CD14-positive monocyte (primary cell): ENCODE measurements at regions not wholly inside any gene's neighbourhood (a gene's known extent, or its start where the extent isn't known, plus 50 kb on each side); places are given as distances from the start of the nearest gene placed in this dataset.

ENCODE experiments used
- DNase-seq, 3 donors: peaks; one replicate each; pipeline ENCODE4 v3.0.0-alpha.2; 2011 to 2022
- H2AFZ ChIP-seq: 2 replicates; pipeline ENCODE4 v1.6.0; 2012; ENCODE audit warnings: mild to moderate bottlenecking, low read depth, low read length, inconsistent platforms; ENCODE audit not compliant: insufficient read depth, poor library complexity, severe bottlenecking
- H3K27ac ChIP-seq, 2 donors: 1 replicate in 1 of 2; 2 replicates in 1 of 2; pipeline ENCODE4 v1.5.1; 2012 to 2013; ENCODE audit warnings: low read length in 2 of 2, control low read depth in 1 of 2, inconsistent platforms in 1 of 2, low read depth in 1 of 2, mild to moderate bottlenecking in 1 of 2
- H3K27me3 ChIP-seq, 2 donors: one replicate each; pipeline versions ENCODE4 v1.6.0 to v1.6.1; 2011 to 2013; ENCODE audit warnings: low read length in 2 of 2; ENCODE audit not compliant: control insufficient read depth in 2 of 2, insufficient read depth in 2 of 2
- H3K36me3 ChIP-seq, 2 donors: replicated peaks in 1 of 2; 1 replicate in 1 of 2; 2 replicates in 1 of 2; pipeline versions ENCODE4 v1.5.1 to v1.6.1; 2012 to 2013; ENCODE audit warnings: low read length in 2 of 2, control low read depth in 1 of 2, inconsistent platforms in 1 of 2, mild to moderate bottlenecking in 1 of 2; ENCODE audit not compliant: insufficient read depth in 2 of 2, control insufficient read depth in 1 of 2
- H3K4me1 ChIP-seq, 2 donors: 1 replicate in 1 of 2; 2 replicates in 1 of 2; pipeline versions ENCODE4 v1.5.1 to v1.6.1; 2012 to 2013; ENCODE audit warnings: low read length in 2 of 2, control low read depth in 1 of 2, inconsistent platforms in 1 of 2, mild to moderate bottlenecking in 1 of 2, moderate library complexity in 1 of 2; ENCODE audit not compliant: insufficient read depth in 2 of 2, control insufficient read depth in 1 of 2
- H3K4me2 ChIP-seq: replicated peaks from 2 replicates; pipeline ENCODE3; 2012; ENCODE audit warnings: low read length, moderate library complexity, mild to moderate bottlenecking; ENCODE audit not compliant: poor library complexity, severe bottlenecking; ENCODE audit errors: extremely low read depth
- H3K4me3 ChIP-seq, 3 experiments: fragments of 200-600 bp in 1 of 3; sonication (generic) in 1 of 3; replicated peaks in 1 of 3; 1 replicate in 2 of 3; 2 replicates in 1 of 3; pipeline ENCODE4 v1.5.1; 2011 to 2013; ENCODE audit warnings: low read length in 3 of 3, mild to moderate bottlenecking in 3 of 3, control low read depth in 2 of 3, low read depth in 2 of 3, inconsistent platforms in 1 of 3, moderate library complexity in 1 of 3
- H3K79me2 ChIP-seq: 2 replicates; pipeline ENCODE4 v1.6.0; 2012; ENCODE audit warnings: mild to moderate bottlenecking, control low read depth, inconsistent platforms, low read length, moderate library complexity; ENCODE audit not compliant: insufficient read depth
- H3K9ac ChIP-seq: 2 replicates; pipeline ENCODE4 v1.6.0; 2017; ENCODE audit warnings: low read length, mild to moderate bottlenecking; ENCODE audit not compliant: insufficient read depth, poor library complexity, severe bottlenecking
- H3K9me3 ChIP-seq, 2 donors: replicated peaks in 1 of 2; 1 replicate in 1 of 2; 2 replicates in 1 of 2; pipeline versions ENCODE4 v1.5.1 to v1.6.1; 2012 to 2013; ENCODE audit warnings: low read length in 2 of 2, control low read depth in 1 of 2; ENCODE audit not compliant: control insufficient read depth in 1 of 2, insufficient read depth in 1 of 2
- H4K20me1 ChIP-seq: 2 replicates; pipeline ENCODE4 v1.6.0; 2012; ENCODE audit warnings: mild to moderate bottlenecking, low read length, control low read depth, moderate library complexity; ENCODE audit not compliant: insufficient read depth
- H3K27ac Mint-ChIP-seq, 7 donors: one replicate each; pipeline ENCODE4 v1.8.0; 2020; ENCODE audit warnings: mild to moderate bottlenecking in 7 of 7, mixed read lengths in 7 of 7, moderate library complexity in 6 of 7, inconsistent platforms in 2 of 7
- H3K27me3 Mint-ChIP-seq, 3 donors: one replicate each; pipeline ENCODE4 v1.8.0; 2021 to 2022; ENCODE audit warnings: low read depth in 3 of 3, mild to moderate bottlenecking in 3 of 3, mixed read lengths in 3 of 3, moderate library complexity in 3 of 3, inconsistent platforms in 1 of 3
- H3K36me3 Mint-ChIP-seq, 2 donors: one replicate each; pipeline ENCODE4 v1.8.0; 2020; ENCODE audit warnings: mixed read lengths in 2 of 2, inconsistent platforms in 1 of 2, mild to moderate bottlenecking in 1 of 2
- H3K4me1 Mint-ChIP-seq: one replicate; pipeline ENCODE4 v1.8.0; 2020; ENCODE audit warnings: mild to moderate bottlenecking, mixed read lengths
- H3K4me3 Mint-ChIP-seq, 2 donors: one replicate each; pipeline ENCODE4 v1.8.0; 2020; ENCODE audit warnings: mild to moderate bottlenecking in 2 of 2, mixed read lengths in 2 of 2, moderate library complexity in 1 of 2
- H3K9me3 Mint-ChIP-seq, 7 donors: one replicate each; pipeline ENCODE4 v1.8.0; 2020 to 2022; ENCODE audit warnings: mixed read lengths in 7 of 7, mild to moderate bottlenecking in 6 of 7, moderate library complexity in 6 of 7, inconsistent platforms in 2 of 7
- CTCF ChIP-seq: fragments of 200-600 bp; IDR thresholded peaks from one replicate; pipeline ENCODE4 v1.8.0; 2022; ENCODE audit warnings: antibody characterized with exemption, mild to moderate bottlenecking
- WGBS: methylation state at CpG from one replicate; pipeline ENCODE4 v1.1.5; 2013; ENCODE audit warnings: missing lambda C conversion rate; ENCODE audit not compliant: insufficient coverage; 5-methylcytosine and 5-hydroxymethylcytosine counted together
- intact Hi-C, 2 donors: fragments of 100-400 bp; cut with micrococcal nuclease; formaldehyde crosslinking; loops; one replicate each; pipeline versions ENCODE4 v1.15.0 to v1.15.1; 2023

GRCh38 chrY:21253455-21254248, 257.5 kb upstream of the RBMY1B start:
- H3K36me3 ChIP-seq: no peaks in the 10 kb centered on the region
- H3K4me3 ChIP-seq: no peak overlapping the region
- no peak overlapping the region for H3K27ac ChIP-seq
- H3K27me3 ChIP-seq: no peaks in the 10 kb centered on the region
- H3K9ac ChIP-seq: no peak overlapping the region
- no peak for TF ChIP-seq CTCF
- no peak overlapping the region for H3K4me2 ChIP-seq
- no peaks in the 10 kb centered on the region for H3K9me3 Mint-ChIP-seq
- H3K4me1 Mint-ChIP-seq: peaks cover 15% of the 10 kb centered on the region
- H3K4me3 Mint-ChIP-seq: no peak overlapping the region
- WGBS: no CpG with 5 or more reads among the region's 2 CpGs
- H3K27ac Mint-ChIP-seq: no peak overlapping the region
- DNase-seq: no peak
- no peaks in the 10 kb centered on the region for H3K27me3 Mint-ChIP-seq
- no peaks in the 10 kb centered on the region for H4K20me1 ChIP-seq
- no peak overlapping the region for H2AFZ ChIP-seq
- H3K79me2 ChIP-seq: no peaks in the 10 kb centered on the region
- no peaks in the 10 kb centered on the region for H3K9me3 ChIP-seq
- H3K36me3 Mint-ChIP-seq: no peaks in the 10 kb centered on the region
- H3K4me1 ChIP-seq: peaks cover 0 to 3% of the 10 kb centered on the region in 2 donors
- intact Hi-C loops: loop anchor here in 1 of 2 donors (10.0 kb wide), 1 partner anchor 669 kb away; no protein-coding TSS in a partner anchor

- no peak overlapping the region for H3K27ac ChIP-seq
These were observed 256.7 kb upstream of the RBMY1B start for GRCh38 chrY:21254476-21254875.

More at GRCh38 chrY:21254476-21254875, 256.7 kb upstream of the RBMY1B start:
- no peaks in the 10 kb centered on the region for H3K9me3 ChIP-seq
- H3K36me3 Mint-ChIP-seq: no peaks in the 10 kb centered on the region
- no peak overlapping the region for H3K9ac ChIP-seq
- no peaks in the 10 kb centered on the region for H3K27me3 ChIP-seq
- no peak for TF ChIP-seq CTCF
- H3K4me1 Mint-ChIP-seq: peaks cover 12% of the 10 kb centered on the region
- H3K4me3 ChIP-seq: no peak overlapping the region
- H3K4me2 ChIP-seq: no peak overlapping the region
- H3K27me3 Mint-ChIP-seq: no peaks in the 10 kb centered on the region
- intact Hi-C loops: loop anchor here in 1 of 2 donors (10.0 kb wide), 1 partner anchor 670 kb away; no protein-coding TSS in a partner anchor
- H3K4me3 Mint-ChIP-seq: no peak overlapping the region
- no peak overlapping the region for H2AFZ ChIP-seq
- no CpG with 5 or more reads among the region's 2 CpGs for WGBS
- H4K20me1 ChIP-seq: no peaks in the 10 kb centered on the region
- no peaks in the 10 kb centered on the region for H3K79me2 ChIP-seq
- no peaks in the 10 kb centered on the region for H3K4me1 ChIP-seq
- no peaks in the 10 kb centered on the region for H3K36me3 ChIP-seq
- no peak overlapping the region for H3K27ac Mint-ChIP-seq
- no peak for DNase-seq
- H3K9me3 Mint-ChIP-seq: no peaks in the 10 kb centered on the region
